ENCODE measurements at regions not wholly inside any gene's neighbourhood (a gene's known extent, or its start where the extent isn't known, plus 50 kb on each side); places are given as distances from the start of the nearest gene placed in this dataset.

DNA sequence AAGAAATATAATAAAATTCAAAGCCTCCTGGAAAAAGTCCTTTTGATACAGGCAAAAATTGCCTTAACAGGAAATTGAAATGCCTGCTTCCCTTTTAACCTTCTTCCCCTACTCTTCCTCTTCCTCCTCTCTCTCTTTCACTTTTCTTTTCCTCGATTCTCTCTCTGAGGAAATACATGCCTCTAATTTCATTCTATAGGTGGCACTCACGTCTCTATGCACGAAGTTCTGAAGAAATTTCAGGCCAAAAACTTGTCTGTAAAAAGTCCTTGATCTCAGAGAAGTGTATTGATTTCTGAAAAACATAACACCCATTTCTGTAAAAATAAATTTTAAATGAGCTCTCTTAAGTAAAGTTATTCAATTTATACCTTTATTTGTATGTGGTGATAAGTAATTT, 371.7 kb upstream of the IRX4 start:
- Mint-ChIP-seq H3K4me3 (ENCODE audit: unreplicated experiment) (no peak overlapping the region), H3K27me3 (ENCODE audit: low read depth, unreplicated experiment) (peaks cover 25% of the 10 kb centered on the region), H3K4me1 (ENCODE audit: low read depth, unreplicated experiment) (no peaks in the 10 kb centered on the region), H3K27ac (ENCODE audit: unreplicated experiment) (no peak overlapping the region), H3K36me3 (ENCODE audit: low read depth, unreplicated experiment) (no peaks in the 10 kb centered on the region), H3K9me3 (ENCODE audit: unreplicated experiment) (no peaks in the 10 kb centered on the region)
- FAIRE-seq, result no peak
- H3K9ac ChIP-seq (ENCODE audit: low read length), result no peak overlapping the region
- no peak overlapping the region for H3K4me3 ChIP-seq (ENCODE audit: insufficient read depth, low read depth, low read length)
- H3K9me3 ChIP-seq (ENCODE audit: insufficient read depth, low read depth, low read length), result peaks cover 17% of the 10 kb centered on the region
- no peak overlapping the region for H3K4me2 ChIP-seq (ENCODE audit: low read length)
- H3K27ac ChIP-seq (ENCODE audit: low read depth, low read length), result no peak overlapping the region
- no peak for DNase-seq (ENCODE audit: low read depth)
- no peaks in the 10 kb centered on the region for H3K4me1 ChIP-seq (ENCODE audit: insufficient read depth, low read length)
- no peaks in the 10 kb centered on the region for H3K27me3 ChIP-seq (ENCODE audit: insufficient read depth, low read length)
- H3K36me3 ChIP-seq (ENCODE audit: insufficient read depth, low read length), result no peaks in the 10 kb centered on the region
- no peaks in the 10 kb centered on the region for H3K79me2 ChIP-seq (ENCODE audit: insufficient read depth, low read length)
- H2AFZ ChIP-seq (ENCODE audit: low read depth, low read length), result no peak overlapping the region
- TF ChIP-seq, protein P1, sequence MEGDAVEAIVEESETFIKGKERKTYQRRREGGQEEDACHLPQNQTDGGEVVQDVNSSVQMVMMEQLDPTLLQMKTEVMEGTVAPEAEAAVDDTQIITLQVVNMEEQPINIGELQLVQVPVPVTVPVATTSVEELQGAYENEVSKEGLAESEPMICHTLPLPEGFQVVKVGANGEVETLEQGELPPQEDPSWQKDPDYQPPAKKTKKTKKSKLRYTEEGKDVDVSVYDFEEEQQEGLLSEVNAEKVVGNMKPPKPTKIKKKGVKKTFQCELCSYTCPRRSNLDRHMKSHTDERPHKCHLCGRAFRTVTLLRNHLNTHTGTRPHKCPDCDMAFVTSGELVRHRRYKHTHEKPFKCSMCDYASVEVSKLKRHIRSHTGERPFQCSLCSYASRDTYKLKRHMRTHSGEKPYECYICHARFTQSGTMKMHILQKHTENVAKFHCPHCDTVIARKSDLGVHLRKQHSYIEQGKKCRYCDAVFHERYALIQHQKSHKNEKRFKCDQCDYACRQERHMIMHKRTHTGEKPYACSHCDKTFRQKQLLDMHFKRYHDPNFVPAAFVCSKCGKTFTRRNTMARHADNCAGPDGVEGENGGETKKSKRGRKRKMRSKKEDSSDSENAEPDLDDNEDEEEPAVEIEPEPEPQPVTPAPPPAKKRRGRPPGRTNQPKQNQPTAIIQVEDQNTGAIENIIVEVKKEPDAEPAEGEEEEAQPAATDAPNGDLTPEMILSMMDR (IDR thresholded peaks at IDR 0.05; ENCODE audit: insufficient read depth, low read depth, low read length), result no peak
- no peak for TF ChIP-seq EZH2 (IDR thresholded peaks at IDR 0.05; ENCODE audit: insufficient read depth, low read length)
- no peaks in the 10 kb centered on the region for H4K20me1 ChIP-seq (ENCODE audit: insufficient read depth, low read length)

DNA sequence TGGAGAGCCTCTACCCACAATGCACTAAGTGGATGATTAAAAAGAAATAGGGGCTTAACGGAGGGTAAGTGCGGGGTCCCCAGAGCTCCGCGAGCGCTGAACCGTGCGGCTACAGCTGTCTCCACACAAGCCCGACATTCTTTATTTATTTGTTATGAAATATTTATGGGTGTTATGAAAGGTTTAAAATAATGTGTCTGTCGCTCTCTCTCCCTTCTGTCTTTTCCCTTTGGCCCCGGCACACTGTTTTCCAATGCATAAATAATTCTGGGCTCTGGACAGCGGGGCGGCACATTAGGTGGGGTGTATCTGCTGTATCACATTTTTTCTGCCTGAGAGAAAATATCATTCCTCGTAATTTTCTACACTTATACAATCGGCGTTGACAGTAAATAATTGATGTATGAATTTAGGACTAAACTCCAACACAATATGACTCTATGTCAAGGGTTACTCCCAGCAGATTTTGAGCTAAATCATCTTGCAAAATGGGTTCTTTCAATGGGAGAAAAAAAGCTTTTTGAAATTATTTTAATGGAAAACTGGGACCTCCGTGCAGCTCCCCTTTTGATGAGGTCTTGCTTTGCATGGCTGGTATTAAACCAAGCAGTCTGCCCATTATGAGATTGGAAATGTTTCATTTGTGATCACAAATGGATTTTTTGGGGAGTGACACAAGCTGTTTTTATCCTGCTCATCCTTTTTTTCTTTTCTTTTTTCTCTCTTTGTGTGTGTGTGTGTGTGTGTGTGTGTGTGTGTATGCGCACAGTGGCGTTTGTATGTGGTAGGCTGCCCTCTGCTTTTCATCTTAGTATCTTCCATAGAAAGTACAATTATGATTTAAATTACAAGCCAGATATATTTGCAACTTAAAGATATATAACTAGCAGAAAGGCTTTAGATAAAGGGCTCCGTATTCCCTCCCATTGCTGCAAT, 370.6 kb upstream of the IRX4 start:
- no peak overlapping the region for H2AFZ ChIP-seq (ENCODE audit: low read depth, low read length)
- H3K36me3 Mint-ChIP-seq (ENCODE audit: low read depth, unreplicated experiment), result no peaks in the 10 kb centered on the region

More for the DNA sequence above, 370.6 kb upstream of the IRX4 start:
- no peak overlapping the region for H3K4me3 Mint-ChIP-seq (ENCODE audit: unreplicated experiment)
- Histone ChIP-seq H3K4me2 (ENCODE audit: low read length) (no peak overlapping the region), H3K4me1 (ENCODE audit: insufficient read depth, low read length) (no peaks in the 10 kb centered on the region), H3K79me2 (ENCODE audit: insufficient read depth, low read length) (no peaks in the 10 kb centered on the region), H3K9ac (ENCODE audit: low read length) (no peak overlapping the region), H3K27ac (ENCODE audit: low read depth, low read length) (no peak overlapping the region), H3K4me3 (ENCODE audit: insufficient read depth, low read depth, low read length) (no peak overlapping the region), H4K20me1 (ENCODE audit: insufficient read depth, low read length) (no peaks in the 10 kb centered on the region), H3K9me3 (ENCODE audit: insufficient read depth, low read depth, low read length) (peaks cover 23% of the 10 kb centered on the region), H3K27me3 (ENCODE audit: insufficient read depth, low read length) (no peaks in the 10 kb centered on the region), H3K36me3 (ENCODE audit: insufficient read depth, low read length) (no peaks in the 10 kb centered on the region)
- no peaks in the 10 kb centered on the region for H3K9me3 Mint-ChIP-seq (ENCODE audit: unreplicated experiment)
- no peaks in the 10 kb centered on the region for H3K4me1 Mint-ChIP-seq (ENCODE audit: low read depth, unreplicated experiment)
- DNase-seq (ENCODE audit: low read depth), result no peak
- no peak overlapping the region for H3K27ac Mint-ChIP-seq (ENCODE audit: unreplicated experiment)
- FAIRE-seq, result no peak
- TF ChIP-seq EZH2 (IDR thresholded peaks at IDR 0.05; ENCODE audit: insufficient read depth, low read length), result no peak
- TF ChIP-seq, protein P1 (IDR thresholded peaks at IDR 0.05; ENCODE audit: insufficient read depth, low read depth, low read length), result no peak
- H3K27me3 Mint-ChIP-seq (ENCODE audit: low read depth, unreplicated experiment), result peaks cover 27% of the 10 kb centered on the region

All from astrocyte (in vitro differentiated cells and primary cell).